ENCODE measurements at regions not wholly inside any gene's neighbourhood (a gene's known extent, or its start where the extent isn't known, plus 50 kb on each side); places are given as distances from the start of the nearest gene placed in this dataset.

GRCh38 chr4:71251261-71251660 is 87.6 kb upstream of the SLC4A4 start:
- TF ChIP-seq GRHL2 (CRISPR knock-in tag; IDR thresholded peaks at IDR 0.05; ENCODE audit: insufficient replicate concordance, severe bottlenecking) (no peak), MAX (CRISPR knock-in tag; IDR thresholded peaks at IDR 0.05) (no peak), CTCF (IDR thresholded peaks at IDR 0.05) (no peak), ZBTB21 (CRISPR knock-in tag; IDR thresholded peaks at IDR 0.05; ENCODE audit: borderline replicate concordance) (no peak), ZNF232 (CRISPR knock-in tag; IDR thresholded peaks at IDR 0.05) (no peak), USF2 (CRISPR knock-in tag; IDR thresholded peaks at IDR 0.05) (no peak), KAT7 (CRISPR knock-in tag; IDR thresholded peaks at IDR 0.05; ENCODE audit: borderline replicate concordance) (no peak), TEAD4 (CRISPR knock-in tag; IDR thresholded peaks at IDR 0.05) (no peak), ZNF396 (CRISPR knock-in tag; IDR thresholded peaks at IDR 0.05; ENCODE audit: borderline replicate concordance) (no peak), MXD4 (CRISPR knock-in tag; IDR thresholded peaks at IDR 0.05; ENCODE audit: borderline replicate concordance) (no peak), GABPB1 (CRISPR knock-in tag; IDR thresholded peaks at IDR 0.05) (no peak), CREM (CRISPR knock-in tag; IDR thresholded peaks at IDR 0.05) (no peak)
